ENCODE measurements at regions not wholly inside any gene's neighbourhood (a gene's known extent, or its start where the extent isn't known, plus 50 kb on each side); places are given as distances from the start of the nearest gene placed in this dataset.

DNA sequence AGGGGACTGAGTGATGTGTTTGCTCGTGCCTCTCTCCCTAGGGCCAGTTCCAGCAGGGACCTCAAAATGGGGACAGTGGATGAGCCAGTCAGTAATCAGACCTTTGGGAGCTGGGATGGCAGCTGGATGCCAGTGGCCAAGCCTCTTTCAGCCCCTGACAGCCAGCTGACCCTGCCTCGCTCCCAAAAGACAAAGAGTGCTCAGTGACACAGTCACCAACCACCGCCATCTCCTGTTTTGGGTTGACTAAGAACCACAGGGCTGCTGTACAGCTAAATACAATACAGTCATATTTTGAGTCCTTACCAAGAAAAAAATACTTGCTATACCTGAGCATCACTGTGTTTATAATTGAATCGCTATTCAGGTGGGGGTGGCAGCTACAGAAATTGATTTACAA, 75.7 kb downstream of the POU3F3 start:
- in situ Hi-C loops (cut with HindIII; ENCODE audit: low sequenced_read_pairs) = no loop called here
- TF ChIP-seq, protein P1, sequence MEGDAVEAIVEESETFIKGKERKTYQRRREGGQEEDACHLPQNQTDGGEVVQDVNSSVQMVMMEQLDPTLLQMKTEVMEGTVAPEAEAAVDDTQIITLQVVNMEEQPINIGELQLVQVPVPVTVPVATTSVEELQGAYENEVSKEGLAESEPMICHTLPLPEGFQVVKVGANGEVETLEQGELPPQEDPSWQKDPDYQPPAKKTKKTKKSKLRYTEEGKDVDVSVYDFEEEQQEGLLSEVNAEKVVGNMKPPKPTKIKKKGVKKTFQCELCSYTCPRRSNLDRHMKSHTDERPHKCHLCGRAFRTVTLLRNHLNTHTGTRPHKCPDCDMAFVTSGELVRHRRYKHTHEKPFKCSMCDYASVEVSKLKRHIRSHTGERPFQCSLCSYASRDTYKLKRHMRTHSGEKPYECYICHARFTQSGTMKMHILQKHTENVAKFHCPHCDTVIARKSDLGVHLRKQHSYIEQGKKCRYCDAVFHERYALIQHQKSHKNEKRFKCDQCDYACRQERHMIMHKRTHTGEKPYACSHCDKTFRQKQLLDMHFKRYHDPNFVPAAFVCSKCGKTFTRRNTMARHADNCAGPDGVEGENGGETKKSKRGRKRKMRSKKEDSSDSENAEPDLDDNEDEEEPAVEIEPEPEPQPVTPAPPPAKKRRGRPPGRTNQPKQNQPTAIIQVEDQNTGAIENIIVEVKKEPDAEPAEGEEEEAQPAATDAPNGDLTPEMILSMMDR (IDR thresholded peaks at IDR 0.05; ENCODE audit: low read depth, low read length, missing control alignments) = no peak
- no peak for DNase-seq (ENCODE audit: low read depth)
- no peak overlapping the region for H3K4me3 ChIP-seq (ENCODE audit: low read depth, low read length)

DNA sequence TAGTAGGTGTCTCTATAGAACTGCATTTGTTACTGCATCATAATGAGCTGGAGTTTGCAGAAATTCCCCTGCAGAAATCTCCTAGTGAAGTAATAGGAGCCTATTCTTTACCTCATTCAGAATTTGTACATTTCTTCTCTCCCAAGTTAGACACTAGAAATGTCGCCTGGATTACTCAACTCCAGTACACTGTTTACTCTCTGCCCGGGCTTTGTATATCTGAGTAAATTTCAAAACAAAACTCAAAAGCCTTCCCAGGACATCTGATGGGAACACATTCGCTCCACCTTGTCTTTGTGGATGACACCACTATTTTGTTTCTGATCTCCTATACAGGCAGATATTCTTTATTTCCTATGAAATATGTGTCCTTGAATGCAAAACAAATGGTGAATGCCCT, 76.8 kb downstream of the POU3F3 start:
- no peak for DNase-seq (ENCODE audit: low read depth)
- H3K4me3 ChIP-seq (ENCODE audit: low read depth, low read length) = no peak overlapping the region
- in situ Hi-C loops (cut with HindIII; ENCODE audit: low sequenced_read_pairs) = no loop called here
- TF ChIP-seq, protein P1 (IDR thresholded peaks at IDR 0.05; ENCODE audit: low read depth, low read length, missing control alignments) = no peak

DNA sequence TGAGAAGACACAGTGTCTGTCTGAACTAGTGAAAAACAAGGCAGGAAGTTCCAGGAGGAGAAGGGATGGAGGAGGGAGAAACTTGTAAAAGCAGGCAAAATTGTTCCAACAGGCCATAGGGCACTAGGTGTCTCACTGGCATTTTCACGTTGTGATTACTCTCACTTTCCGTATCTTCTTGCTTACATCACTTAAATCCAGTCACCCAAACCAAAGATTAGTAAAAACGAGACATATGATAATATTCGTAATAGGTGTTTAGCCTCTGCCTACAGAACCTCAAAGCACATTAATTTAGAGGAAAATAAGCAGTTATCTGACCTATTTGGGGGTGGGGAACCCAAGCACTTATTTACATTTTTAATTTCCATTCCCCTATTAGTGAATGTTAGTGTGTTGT, 78.3 kb downstream of the POU3F3 start:
- no peak for DNase-seq (ENCODE audit: low read depth)
- in situ Hi-C loops (cut with HindIII; ENCODE audit: low sequenced_read_pairs) = no loop called here
- TF ChIP-seq, protein P1 (IDR thresholded peaks at IDR 0.05; ENCODE audit: low read depth, low read length, missing control alignments) = no peak
- no peak overlapping the region for H3K4me3 ChIP-seq (ENCODE audit: low read depth, low read length)

DNA sequence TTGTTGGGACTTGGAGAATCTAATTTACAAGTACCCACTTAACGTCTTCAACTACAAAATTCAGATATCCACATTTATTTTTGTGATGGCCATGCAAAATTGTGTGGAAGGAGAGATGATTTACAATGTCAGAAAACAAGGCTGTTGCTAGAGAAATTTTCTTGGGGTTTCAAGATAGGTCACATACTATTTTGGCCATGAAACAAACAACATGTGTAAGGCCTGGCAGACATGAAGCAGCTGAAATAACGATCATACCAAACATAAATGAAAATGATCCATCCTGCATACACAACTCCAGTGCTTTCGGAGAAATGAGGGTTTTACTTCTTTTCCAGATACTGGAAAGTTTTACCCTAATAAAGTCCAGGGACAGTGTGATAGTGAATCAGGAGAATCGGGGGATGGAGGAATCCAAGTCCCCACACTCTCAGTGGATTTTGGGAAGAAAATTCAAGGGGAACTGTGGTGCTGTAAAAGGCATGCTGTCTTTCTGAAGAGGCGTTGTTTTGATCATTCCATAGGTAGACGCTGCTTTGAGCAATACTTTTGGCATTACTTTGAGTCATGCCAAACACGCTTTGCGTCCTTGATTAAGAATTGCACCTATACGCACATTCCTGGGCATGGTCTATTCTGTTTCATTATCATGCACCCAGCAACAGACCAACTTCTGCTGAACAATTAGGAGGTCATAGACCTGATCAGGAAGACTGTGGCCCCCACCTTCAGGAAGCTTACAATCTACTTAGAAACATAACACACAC, 79.4 kb downstream of the POU3F3 start:
- no peak overlapping the region for H3K4me3 ChIP-seq (ENCODE audit: low read depth, low read length)
- DNase-seq (ENCODE audit: low read depth) = no peak
- in situ Hi-C loops (cut with HindIII; ENCODE audit: low sequenced_read_pairs) = no loop called here
- TF ChIP-seq, protein P1 (IDR thresholded peaks at IDR 0.05; ENCODE audit: low read depth, low read length, missing control alignments) = no peak

DNA sequence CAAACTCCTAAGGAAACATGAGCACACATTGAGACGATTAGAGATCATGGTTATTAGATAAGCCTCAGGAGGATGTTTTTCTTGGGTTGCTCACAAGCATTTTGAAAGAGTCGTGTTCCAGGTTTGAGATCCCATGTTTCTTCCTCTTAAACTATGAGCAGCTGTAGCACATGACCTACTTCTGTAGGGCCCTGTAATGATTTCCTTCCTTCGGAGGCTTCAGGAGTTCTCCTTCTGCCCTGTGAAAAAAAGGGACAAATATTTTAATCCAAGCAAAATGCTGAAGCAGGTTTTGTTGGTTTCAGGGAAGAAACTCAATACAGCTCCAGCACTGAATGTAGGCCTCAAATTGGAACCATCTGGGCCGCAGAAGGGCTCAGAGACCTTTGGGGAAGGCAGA, 82.6 kb downstream of the POU3F3 start:
- TF ChIP-seq, protein P1 (IDR thresholded peaks at IDR 0.05; ENCODE audit: low read depth, low read length, missing control alignments) = no peak
- no peak overlapping the region for H3K4me3 ChIP-seq (ENCODE audit: low read depth, low read length)
- no peak for DNase-seq (ENCODE audit: low read depth)
- in situ Hi-C loops (cut with HindIII; ENCODE audit: low sequenced_read_pairs) = no loop called here

DNA sequence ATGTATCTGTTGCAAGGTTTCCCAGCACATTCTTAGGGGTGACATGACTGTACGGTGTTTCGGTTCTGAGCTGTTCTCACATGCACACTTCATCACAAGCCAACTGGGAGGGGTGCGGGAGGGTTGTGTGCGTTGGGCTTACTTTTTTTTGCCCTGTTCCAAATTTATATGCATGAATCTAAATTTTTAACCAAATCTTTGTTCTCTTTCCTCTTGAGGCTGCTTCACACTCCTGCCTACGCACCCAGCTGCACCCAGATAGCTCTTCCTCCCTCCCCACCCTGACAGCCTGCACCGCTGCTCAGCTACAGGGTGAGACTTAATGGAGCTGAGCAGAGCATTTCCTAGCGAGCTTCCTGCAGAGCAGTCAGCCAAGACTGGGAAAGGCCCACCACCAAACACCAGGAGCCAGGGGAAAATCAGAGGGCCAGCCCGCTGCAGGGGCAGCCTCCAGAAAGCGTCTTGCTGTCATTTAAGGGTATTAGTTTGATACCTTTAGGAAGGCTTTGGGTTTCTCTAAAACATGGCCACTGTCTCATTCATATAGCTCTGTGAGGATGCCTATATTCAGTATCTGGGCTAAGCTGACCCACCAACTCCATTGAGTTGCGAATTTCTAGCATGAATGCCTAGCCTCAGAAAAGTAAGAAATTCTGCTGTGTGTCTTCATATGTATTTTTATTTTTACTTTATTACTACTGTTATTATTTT, 84.5 kb downstream of the POU3F3 start:
- no peak for DNase-seq (ENCODE audit: low read depth)
- in situ Hi-C loops (cut with HindIII; ENCODE audit: low sequenced_read_pairs) = no loop called here

More for the DNA sequence above, 84.5 kb downstream of the POU3F3 start:
- H3K4me3 ChIP-seq (ENCODE audit: low read depth, low read length) = no peak overlapping the region
- TF ChIP-seq, protein P1 (IDR thresholded peaks at IDR 0.05; ENCODE audit: low read depth, low read length, missing control alignments) = no peak
